Islet precursor cell (in vitro differentiated cells): ENCODE measurements at regions not wholly inside any gene's neighbourhood (a gene's known extent, or its start where the extent isn't known, plus 50 kb on each side); places are given as distances from the start of the nearest gene placed in this dataset.
A peak's percentile ranks its signal among the peaks of the same experiment; 100 is the strongest.
"Not testable (repeated sequence)": the region's sequence is repeated elsewhere in the genome, so short reads cannot be mapped to it uniquely, and the experiment has no call there.

ENCODE experiments used
- DNase-seq: peaks from one replicate; pipeline ENCODE4 v3.0.0-alpha.2; 2018

GRCh38 chr11:87535513-87535912 lies 497.8 kb downstream of the TMEM135 start:
- DNase-seq: no peak

GRCh38 chr11:87531835-87532234 lies 494.1 kb downstream of the TMEM135 start:
- not testable (repeated sequence) for DNase-seq

GRCh38 chr11:87529486-87529885 lies 491.8 kb downstream of the TMEM135 start:
- no peak for DNase-seq

- no peak for DNase-seq
These were observed 491.0 kb downstream of the TMEM135 start for GRCh38 chr11:87528752-87529151.

GRCh38 chr11:87523276-87523675 lies 485.5 kb downstream of the TMEM135 start:
- DNase-seq: no peak

- no peak for DNase-seq
These were observed 480.5 kb downstream of the TMEM135 start for GRCh38 chr11:87518266-87518665.

GRCh38 chr11:87517351-87517750 lies 479.6 kb downstream of the TMEM135 start:
- DNase-seq: no peak

- not testable (repeated sequence) for DNase-seq
These were observed 470.0 kb downstream of the TMEM135 start for GRCh38 chr11:87507722-87508121.

- not testable (repeated sequence) for DNase-seq
These were observed 469.2 kb downstream of the TMEM135 start for GRCh38 chr11:87506946-87507345.

- no peak for DNase-seq
These were observed 463.7 kb downstream of the TMEM135 start for GRCh38 chr11:87501388-87501787.

- not testable (repeated sequence) for DNase-seq
These were observed 457.2 kb downstream of the TMEM135 start for GRCh38 chr11:87494936-87495335.

GRCh38 chr11:87494026-87494425 lies 456.3 kb downstream of the TMEM135 start:
- not testable (repeated sequence) for DNase-seq

- DNase-seq: no peak
These were observed 455.8 kb downstream of the TMEM135 start for GRCh38 chr11:87493516-87493915.

- no peak for DNase-seq
These were observed 453.6 kb downstream of the TMEM135 start for GRCh38 chr11:87491381-87491780.

- no peak for DNase-seq
These were observed 452.9 kb downstream of the TMEM135 start for GRCh38 chr11:87490671-87491070.

- DNase-seq: no peak
These were observed 446.8 kb downstream of the TMEM135 start for GRCh38 chr11:87484566-87484965.

- DNase-seq: no peak
These were observed 439.6 kb downstream of the TMEM135 start for GRCh38 chr11:87477321-87477720.

GRCh38 chr11:87473174-87473573 lies 435.4 kb downstream of the TMEM135 start:
- peak; percentile 63 for DNase-seq

- no peak for DNase-seq
These were observed 428.5 kb downstream of the TMEM135 start for GRCh38 chr11:87466223-87466622.

GRCh38 chr11:87465716-87466115 lies 428.0 kb downstream of the TMEM135 start:
- no peak for DNase-seq

GRCh38 chr11:87463486-87464102 lies 425.9 kb downstream of the TMEM135 start:
- peak; percentile 64 for DNase-seq

- DNase-seq: no peak
These were observed 424.4 kb downstream of the TMEM135 start for GRCh38 chr11:87462171-87462570.

GRCh38 chr11:87460842-87461637 lies 423.3 kb downstream of the TMEM135 start:
- no peak for DNase-seq

- DNase-seq: no peak
These were observed 422.5 kb downstream of the TMEM135 start for GRCh38 chr11:87460279-87460678.
